ENCODE measurements at regions not wholly inside any gene's neighbourhood (a gene's known extent, or its start where the extent isn't known, plus 50 kb on each side); places are given as distances from the start of the nearest gene placed in this dataset.

GRCh38 chr9:17978773-17979172 lies 399.9 kb downstream of the SH3GL2 start:
- no peak for DNase-seq

GRCh38 chr9:17986595-17986994 lies 407.7 kb downstream of the SH3GL2 start:
- DNase-seq: no peak

GRCh38 chr9:17987189-17987588 lies 408.3 kb downstream of the SH3GL2 start:
- DNase-seq: peak; percentile 21

- DNase-seq: no peak
Measured at GRCh38 chr9:17988489-17988888, 409.6 kb downstream of the SH3GL2 start.

- DNase-seq: no peak
Measured at GRCh38 chr9:17990602-17991001, 411.7 kb downstream of the SH3GL2 start.

- no peak for DNase-seq
Measured at GRCh38 chr9:17993024-17993423, 414.2 kb downstream of the SH3GL2 start.

- DNase-seq: no peak
Measured at GRCh38 chr9:17994695-17995425, 416.0 kb downstream of the SH3GL2 start.

GRCh38 chr9:17996728-17997127 lies 417.9 kb downstream of the SH3GL2 start:
- no peak for DNase-seq

GRCh38 chr9:18002718-18003438 lies 424.0 kb downstream of the SH3GL2 start:
- no peak for DNase-seq

- no peak for DNase-seq
Measured at GRCh38 chr9:18006591-18006990, 427.7 kb downstream of the SH3GL2 start.

GRCh38 chr9:18007621-18008020 lies 428.8 kb downstream of the SH3GL2 start:
- DNase-seq: no peak

- no peak for DNase-seq
Measured at GRCh38 chr9:18009902-18010301, 431.0 kb downstream of the SH3GL2 start.

- no peak for DNase-seq
Measured at GRCh38 chr9:18010492-18010891, 431.6 kb downstream of the SH3GL2 start.

GRCh38 chr9:18012170-18012569 lies 433.3 kb downstream of the SH3GL2 start:
- no peak for DNase-seq

GRCh38 chr9:18014556-18014955 lies 435.7 kb downstream of the SH3GL2 start:
- DNase-seq: no peak

GRCh38 chr9:18015116-18015515 lies 436.2 kb downstream of the SH3GL2 start:
- no peak for DNase-seq

- DNase-seq: no peak
Measured at GRCh38 chr9:18017136-18017535, 438.3 kb downstream of the SH3GL2 start.

- DNase-seq: no peak
Measured at GRCh38 chr9:18018221-18018620, 439.4 kb downstream of the SH3GL2 start.

GRCh38 chr9:18018661-18019060 lies 439.8 kb downstream of the SH3GL2 start:
- no peak for DNase-seq

- DNase-seq: no peak
Measured at GRCh38 chr9:18020121-18020745, 441.4 kb downstream of the SH3GL2 start.

GRCh38 chr9:18022642-18023041 lies 443.8 kb downstream of the SH3GL2 start:
- no peak for DNase-seq

GRCh38 chr9:18023332-18023731 lies 444.5 kb downstream of the SH3GL2 start:
- no peak for DNase-seq

- no peak for DNase-seq
Measured at GRCh38 chr9:18032636-18033035, 441.3 kb upstream of the ADAMTSL1 start.

Measured in NCI-H524 treated with DMSO at 0.1 percent for 48 hours (cell line).